ENCODE measurements at regions not wholly inside any gene's neighbourhood (a gene's known extent, or its start where the extent isn't known, plus 50 kb on each side); places are given as distances from the start of the nearest gene placed in this dataset.

GRCh38 chr10:83701799-83702198 is 437.5 kb upstream of the GHITM start:
- no peak for TF ChIP-seq POLR2A (IDR thresholded peaks at IDR 0.05; ENCODE audit: low read depth, low read length)
- TF ChIP-seq CTCF (IDR thresholded peaks at IDR 0.05; ENCODE audit: extremely low read depth in 1 of 2, insufficient read depth in 1 of 2, low read depth in 1 of 2, low read length in 2 of 2) = no peak

Data from endothelial cell of umbilical vein (primary cell).